Muscle of arm (tissue), 1 donor: ENCODE measurements at regions not wholly inside any gene's neighbourhood (a gene's known extent, or its start where the extent isn't known, plus 50 kb on each side); places are given as distances from the start of the nearest gene placed in this dataset.
A peak's percentile ranks its signal among the peaks of the same experiment; 100 is the strongest.
"Not testable (repeated sequence)": the region's sequence is repeated elsewhere in the genome, so short reads cannot be mapped to it uniquely, and the experiment has no call there.

Experiments
- DNase-seq: peaks from one replicate; pipeline ENCODE4 v3.0.0-alpha.2; 2013

DNA sequence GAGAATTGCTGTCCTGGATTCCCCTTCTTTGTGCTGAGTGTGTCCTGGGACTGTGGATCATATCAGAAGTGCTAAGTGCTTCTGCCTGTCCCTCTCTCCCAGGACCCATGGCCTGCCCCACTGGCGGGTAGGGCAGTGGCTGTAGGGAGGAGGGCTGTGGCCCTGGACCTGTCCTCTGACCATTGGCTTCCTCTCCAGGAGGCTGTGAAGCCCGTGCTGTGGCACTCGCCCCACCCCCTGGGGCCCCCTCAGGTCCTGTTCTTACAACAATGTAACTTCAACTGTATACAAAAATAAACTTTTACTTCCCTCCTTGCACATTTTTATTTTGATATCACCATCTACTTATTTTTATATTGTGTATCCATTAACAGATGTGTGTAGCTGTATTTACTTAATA lies 743.8 kb upstream of the CDH8 start:
- DNase-seq = not testable (repeated sequence)

GRCh38 chr16:62764572-62764971 lies 728.3 kb upstream of the CDH8 start:
- DNase-seq = no peak

GRCh38 chr16:62760398-62760797 lies 724.2 kb upstream of the CDH8 start:
- no peak for DNase-seq

DNA sequence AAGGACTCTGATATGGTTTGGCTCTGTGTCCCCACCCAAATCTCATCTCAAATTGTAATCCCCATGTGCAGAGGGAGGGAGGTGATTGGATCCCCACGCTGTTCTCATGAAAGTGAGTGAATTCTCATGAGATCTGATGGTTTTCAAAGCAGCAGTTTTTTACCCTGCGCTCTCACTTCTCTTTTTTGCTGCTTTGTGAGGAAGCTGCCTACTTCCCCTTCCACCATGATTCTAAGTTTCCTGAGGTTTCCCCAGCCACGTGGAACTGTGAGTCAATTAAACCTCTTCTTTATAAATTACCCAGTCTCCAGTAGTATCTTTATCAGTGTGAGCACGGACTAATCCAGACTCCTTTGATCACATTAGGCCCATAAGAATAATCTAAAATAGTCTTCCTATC lies 719.7 kb upstream of the CDH8 start:
- no peak for DNase-seq

- no peak for DNase-seq
Measured at GRCh38 chr16:62752854-62753253, 716.6 kb upstream of the CDH8 start.

DNA sequence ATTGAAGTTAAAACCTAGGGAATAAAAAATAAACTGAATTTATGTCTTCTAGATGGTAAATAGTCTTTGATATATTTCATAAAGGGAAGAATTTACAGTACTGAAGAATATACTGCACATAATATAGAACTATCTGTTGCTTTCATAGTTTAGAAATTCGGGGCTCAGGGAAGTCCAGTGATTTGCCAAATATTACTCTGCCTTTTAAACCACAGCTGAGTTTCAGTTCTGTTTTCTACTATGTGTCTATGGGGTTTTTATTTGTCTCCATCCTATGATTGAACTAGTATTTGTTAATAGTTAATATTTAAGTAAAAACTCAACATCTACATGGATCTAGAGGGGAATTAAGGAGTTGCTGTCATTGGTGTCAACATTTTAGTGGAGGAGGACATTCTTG lies 715.0 kb upstream of the CDH8 start:
- no peak for DNase-seq

DNA sequence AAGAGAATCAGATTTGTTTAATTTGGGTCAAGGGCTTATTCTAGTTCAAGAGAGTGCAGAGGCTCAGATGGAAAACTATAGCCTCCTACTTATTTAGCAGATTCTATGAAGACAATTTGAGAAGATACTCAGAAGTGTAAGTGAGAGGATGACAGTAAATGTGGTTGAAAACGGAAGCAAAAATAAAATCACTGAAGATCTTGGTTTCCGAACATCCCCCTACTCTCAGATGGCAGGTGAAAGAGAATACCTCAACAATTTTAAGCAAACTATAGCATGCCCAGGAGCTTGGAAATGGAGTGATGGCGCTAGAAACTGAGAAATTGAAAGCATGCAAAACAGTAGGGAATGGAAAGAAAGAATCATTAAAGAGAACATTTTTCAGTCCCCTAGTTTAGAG lies 705.5 kb upstream of the CDH8 start:
- DNase-seq = no peak

DNA sequence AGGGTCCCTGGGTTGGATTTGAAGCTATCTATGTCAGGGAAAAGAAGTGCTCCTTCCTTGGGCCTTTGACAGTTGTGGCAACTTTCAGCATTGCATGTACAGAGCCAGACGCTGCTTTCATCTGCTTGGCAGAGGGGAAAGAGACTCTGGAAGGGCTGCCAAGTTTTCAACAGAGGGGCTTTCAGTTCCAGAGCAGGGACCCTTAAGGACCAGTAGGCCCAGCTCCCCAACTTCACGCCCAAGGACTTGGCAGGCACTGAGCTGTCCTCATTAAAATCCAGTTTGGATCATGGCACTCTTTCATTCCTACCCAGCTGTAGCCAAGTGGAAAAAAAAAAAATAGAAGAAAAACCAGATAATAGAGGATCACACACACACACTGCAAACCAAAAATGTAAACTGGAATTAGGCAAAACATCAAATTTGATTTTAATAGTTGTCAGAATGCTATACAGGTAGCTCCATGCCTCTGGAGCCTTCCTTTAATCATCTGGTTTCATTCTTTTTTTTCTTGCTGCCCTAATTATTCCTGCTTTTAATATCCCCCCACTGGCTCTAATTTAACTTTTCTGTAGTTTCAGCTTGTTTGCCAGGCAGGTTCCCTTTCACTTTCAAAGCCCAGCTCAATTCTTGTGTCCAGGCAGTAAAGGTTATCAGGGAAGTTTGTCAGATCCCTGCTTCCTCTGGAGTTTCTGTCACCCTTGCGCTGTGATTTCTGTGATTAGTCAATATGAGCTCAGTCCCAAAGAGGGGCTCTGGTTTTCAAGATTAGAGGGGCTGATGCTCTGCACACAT lies 702.6 kb upstream of the CDH8 start:
- DNase-seq = no peak

DNA sequence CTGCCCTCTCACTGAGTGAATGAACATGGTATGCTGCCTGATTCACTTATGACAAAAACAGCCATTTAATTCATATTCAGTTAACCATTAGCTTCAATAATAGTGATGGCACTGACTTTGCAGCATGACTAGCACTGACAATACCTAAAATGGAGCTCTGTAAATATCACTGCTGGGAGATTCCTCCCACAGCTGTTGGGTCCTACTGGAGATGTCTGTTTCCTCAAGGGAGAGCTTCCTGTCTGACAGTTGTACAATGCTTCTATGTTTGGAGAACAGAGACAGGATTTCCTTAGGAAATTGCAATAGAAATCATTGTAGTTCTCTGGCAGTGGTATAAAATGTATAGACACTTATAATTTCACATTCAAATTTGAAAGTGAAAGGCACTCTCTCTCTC lies 695.9 kb upstream of the CDH8 start:
- no peak for DNase-seq

GRCh38 chr16:62724670-62725269 lies 688.5 kb upstream of the CDH8 start:
- not testable (repeated sequence) for DNase-seq

- no peak for DNase-seq
Measured at GRCh38 chr16:62720651-62721050, 684.4 kb upstream of the CDH8 start.

DNA sequence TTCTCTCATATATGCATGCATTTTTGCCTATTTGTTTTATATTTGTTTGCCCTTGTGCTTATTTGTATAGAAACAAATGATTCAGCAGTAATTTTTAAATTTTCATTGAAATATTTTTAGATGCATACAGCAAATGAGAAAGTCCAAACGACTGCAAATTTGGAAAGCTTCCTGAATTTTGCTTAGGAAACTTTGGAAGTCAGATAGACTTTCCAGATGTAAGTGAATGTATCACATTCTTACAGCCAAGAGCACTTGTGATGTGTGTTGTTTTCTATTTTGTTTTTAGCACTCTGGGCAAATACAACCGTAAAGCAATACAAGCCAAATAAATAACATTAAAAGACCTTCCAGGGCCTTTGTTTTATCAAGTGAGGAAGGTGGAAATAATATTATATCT lies 680.8 kb upstream of the CDH8 start:
- peak; percentile 21 for DNase-seq

DNA sequence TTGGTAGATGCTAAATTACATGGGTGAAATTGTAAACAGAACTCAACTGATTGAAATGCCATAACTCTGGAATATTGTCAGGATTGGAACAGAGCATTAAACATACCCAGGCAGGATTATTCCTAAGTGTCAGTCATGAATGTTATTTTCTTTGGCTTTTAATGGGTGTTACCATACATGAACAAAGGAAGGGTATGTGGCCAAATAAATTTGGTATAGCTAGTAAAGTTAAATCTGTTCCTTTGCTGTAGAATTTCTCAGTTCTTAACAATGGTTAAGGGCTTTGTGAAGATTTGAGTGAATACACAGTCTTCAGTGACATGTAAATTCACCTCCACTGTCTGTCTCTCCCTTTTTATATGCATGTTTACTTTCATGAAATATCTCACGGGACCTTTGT lies 679.5 kb upstream of the CDH8 start:
- DNase-seq = no peak

GRCh38 chr16:62712566-62712965 lies 676.3 kb upstream of the CDH8 start:
- DNase-seq = no peak

DNA sequence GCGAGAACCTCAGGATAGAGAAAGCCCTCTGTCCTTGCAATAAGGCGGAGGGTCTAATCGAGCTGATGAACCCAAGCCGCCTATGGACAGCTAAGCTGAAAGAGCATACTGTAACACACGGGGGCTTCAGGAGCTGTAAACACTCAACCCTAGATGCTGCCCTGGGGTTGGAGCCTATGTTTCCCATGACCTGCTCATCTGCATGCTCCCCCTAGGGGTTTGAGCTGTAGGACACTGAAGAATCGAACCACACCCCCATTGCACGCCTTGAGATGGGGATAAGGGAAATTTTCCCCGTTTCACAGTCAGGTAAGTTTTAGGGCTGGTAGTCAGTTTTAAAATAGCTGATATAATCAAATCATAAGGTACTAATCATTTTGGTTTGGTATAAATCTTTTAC lies 675.6 kb upstream of the CDH8 start:
- no peak for DNase-seq

- no peak for DNase-seq
Measured at GRCh38 chr16:62709794-62710193, 673.6 kb upstream of the CDH8 start.

DNA sequence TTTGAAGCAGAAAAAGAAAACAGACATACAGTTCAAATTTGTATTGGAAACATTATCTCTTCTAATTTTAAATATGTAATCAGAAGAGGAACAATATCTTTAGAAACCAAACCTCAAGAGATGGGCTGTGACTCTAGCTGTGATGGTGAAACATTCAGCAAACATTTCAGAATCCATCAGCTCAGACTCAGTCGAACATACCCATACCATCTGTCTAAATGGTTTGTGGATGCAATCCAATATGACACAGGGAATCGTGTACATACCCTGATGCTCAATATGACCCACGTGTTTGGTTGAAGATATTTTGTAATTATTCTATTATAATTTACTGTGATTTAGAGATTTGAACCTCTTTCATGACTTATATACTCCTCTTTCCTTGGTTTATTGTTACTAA lies 665.2 kb upstream of the CDH8 start:
- DNase-seq = no peak

- DNase-seq = no peak
Measured at GRCh38 chr16:62700426-62701294, 664.4 kb upstream of the CDH8 start.

- no peak for DNase-seq
Measured at GRCh38 chr16:62692685-62693084, 656.4 kb upstream of the CDH8 start.

DNA sequence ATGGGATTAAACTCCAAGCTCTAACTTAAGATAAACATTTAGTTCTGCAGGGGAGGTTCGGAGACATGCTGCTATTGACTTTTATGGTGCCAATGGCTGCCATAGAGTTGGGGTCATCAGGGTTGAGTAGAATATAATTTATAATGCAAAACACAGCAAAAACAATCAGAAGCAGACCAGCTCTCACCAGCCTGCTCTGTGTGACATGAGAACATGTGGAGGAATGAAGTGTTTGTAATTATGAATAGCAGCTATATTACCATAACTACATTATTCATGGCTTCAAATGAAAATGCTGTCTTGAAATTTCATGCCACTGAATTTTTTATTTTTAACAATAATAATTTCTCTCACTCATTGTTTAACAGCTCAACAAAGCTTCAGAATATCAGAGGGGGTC lies 645.6 kb upstream of the CDH8 start:
- no peak for DNase-seq

DNA sequence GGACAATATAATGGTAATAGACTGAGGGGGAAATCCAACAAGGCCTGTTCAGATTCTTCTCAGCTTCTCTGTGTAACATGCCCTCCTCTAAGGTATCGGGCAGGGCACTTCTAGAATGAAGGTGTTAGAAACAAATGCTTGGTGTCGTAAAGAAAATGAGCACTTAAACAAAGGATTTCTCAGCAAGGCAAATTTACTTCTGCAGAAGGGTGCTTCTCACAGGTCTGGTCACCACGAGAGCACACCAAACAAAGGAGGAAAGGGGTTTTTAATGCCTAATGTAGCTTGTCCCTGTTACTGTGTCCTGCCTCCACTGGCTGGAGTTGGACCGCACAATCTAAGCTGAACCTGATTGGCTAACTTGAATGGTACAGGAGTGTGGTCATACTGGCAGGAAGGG lies 642.6 kb upstream of the CDH8 start:
- no peak for DNase-seq

DNA sequence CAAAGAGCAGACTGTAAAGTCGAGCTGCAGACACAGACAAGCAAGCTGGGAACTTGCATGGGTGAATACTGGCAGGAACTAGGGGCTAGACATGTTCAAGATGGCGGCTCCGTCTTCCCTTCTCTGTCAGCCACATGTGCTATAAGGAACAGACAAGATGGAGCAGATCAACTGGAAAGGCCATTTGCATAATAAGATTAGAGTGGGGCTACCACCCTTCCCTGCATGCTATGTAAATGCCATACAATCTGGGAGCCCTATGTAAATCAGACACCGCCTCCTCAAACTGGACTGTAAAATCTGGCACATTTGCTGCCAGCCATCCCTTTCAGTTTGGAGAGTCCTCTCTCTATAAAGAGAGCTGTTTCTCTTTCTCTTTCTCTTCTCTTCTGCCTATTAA lies 640.1 kb upstream of the CDH8 start:
- no peak for DNase-seq

DNA sequence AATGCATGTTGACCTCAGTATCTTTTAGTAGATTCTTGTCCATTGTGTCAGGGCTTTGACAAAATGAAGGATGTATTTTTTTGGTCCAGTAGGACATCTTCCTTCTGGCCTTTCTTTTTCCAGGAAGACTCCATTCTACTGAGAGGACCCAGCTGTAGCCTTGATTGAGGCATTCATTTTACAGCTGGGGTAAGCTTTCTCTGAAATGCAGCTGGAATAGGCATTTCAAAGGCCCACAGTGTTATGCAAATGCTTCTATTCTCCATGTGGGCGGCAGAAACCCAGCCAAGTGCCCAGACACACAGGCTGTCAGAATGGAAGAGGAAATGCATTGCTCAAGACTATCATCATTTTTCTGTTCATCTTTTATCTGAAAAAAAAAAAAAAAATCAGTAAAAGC lies 629.0 kb upstream of the CDH8 start:
- DNase-seq = no peak
